H9 (cell line): ENCODE measurements at regions not wholly inside any gene's neighbourhood (a gene's known extent, or its start where the extent isn't known, plus 50 kb on each side); places are given as distances from the start of the nearest gene placed in this dataset.

Experiments
- DNase-seq: peaks from one replicate; pipeline ENCODE4 v3.0.0-alpha.2; 2017
- H2AFZ ChIP-seq: one replicate; pipeline ENCODE4 v1.6.1; 2013; ENCODE audit warnings: mild to moderate bottlenecking, low read length, control low read depth, moderate library complexity
- H2AK5ac ChIP-seq: 2 replicates; pipeline ENCODE4 v1.6.1; 2013; ENCODE audit warnings: low read length, control low read depth, mixed read lengths; ENCODE audit not compliant: insufficient read length
- H2BK120ac ChIP-seq: one replicate; pipeline ENCODE4 v1.6.1; 2013; ENCODE audit warnings: low read depth, mild to moderate bottlenecking, low read length, control low read depth, inconsistent platforms; ENCODE audit not compliant: poor library complexity, severe bottlenecking
- H2BK12ac ChIP-seq: 2 replicates; pipeline ENCODE4 v1.6.1; 2013; ENCODE audit warnings: low read length, control low read depth, mixed read lengths, low read depth; ENCODE audit not compliant: insufficient read length
- H2BK15ac ChIP-seq: 2 replicates; pipeline ENCODE4 v1.6.1; 2013; ENCODE audit warnings: low read depth, low read length, control low read depth
- H2BK20ac ChIP-seq: one replicate; pipeline ENCODE4 v1.6.1; 2013; ENCODE audit warnings: low read depth, mild to moderate bottlenecking, low read length, control low read depth, inconsistent platforms; ENCODE audit not compliant: poor library complexity, severe bottlenecking
- H2BK5ac ChIP-seq: 2 replicates; pipeline ENCODE4 v1.6.1; 2013; ENCODE audit warnings: low read length, control low read depth, mixed read lengths; ENCODE audit not compliant: insufficient read length
- H3K14ac ChIP-seq: 2 replicates; pipeline ENCODE4 v1.6.1; 2013; ENCODE audit warnings: low read length, control low read depth; ENCODE audit not compliant: insufficient read depth
- H3K18ac ChIP-seq: 2 replicates; pipeline ENCODE4 v1.6.1; 2013; ENCODE audit warnings: low read depth, mild to moderate bottlenecking, mixed read lengths, low read length, control low read depth; ENCODE audit not compliant: insufficient read length
- H3K23ac ChIP-seq: 2 replicates; pipeline ENCODE4 v1.6.1; 2013; ENCODE audit warnings: low read length, control low read depth, mixed read lengths, low read depth; ENCODE audit not compliant: insufficient read length
- H3K23me2 ChIP-seq: 2 replicates; pipeline ENCODE4 v1.6.1; 2013; ENCODE audit warnings: low read depth, mild to moderate bottlenecking, mixed read lengths, low read length, control low read depth; ENCODE audit not compliant: insufficient read length, poor library complexity, severe bottlenecking
- H3K27ac ChIP-seq: 2 replicates; pipeline ENCODE4 v1.5.1; 2013; ENCODE audit warnings: low read length, control low read depth, mixed read lengths, low read depth; ENCODE audit not compliant: insufficient read length
- H3K27me3 ChIP-seq: 2 replicates; pipeline ENCODE4 v1.6.1; 2013; ENCODE audit warnings: low read length, control low read depth, inconsistent platforms; ENCODE audit not compliant: insufficient read depth
- H3K4ac ChIP-seq: 2 replicates; pipeline ENCODE4 v1.6.1; 2013; ENCODE audit warnings: low read depth, mild to moderate bottlenecking, control low read depth, inconsistent platforms, low read length, moderate library complexity
- H3K4me1 ChIP-seq: 2 replicates; pipeline ENCODE4 v1.6.1; 2013; ENCODE audit warnings: low read length, control low read depth, inconsistent platforms; ENCODE audit not compliant: insufficient read depth
- H3K4me2 ChIP-seq: 2 replicates; pipeline ENCODE4 v1.6.1; 2013; ENCODE audit warnings: low read length, control low read depth, mixed read lengths; ENCODE audit not compliant: insufficient read length, insufficient read depth
- H3K56ac ChIP-seq: 2 replicates; pipeline ENCODE4 v1.6.1; 2013; ENCODE audit warnings: low read depth, mild to moderate bottlenecking, mixed read lengths, low read length, control low read depth; ENCODE audit not compliant: insufficient read length
- H3K79me1 ChIP-seq: 2 replicates; pipeline ENCODE4 v1.6.1; 2013; ENCODE audit warnings: low read depth, mild to moderate bottlenecking, moderate library complexity, low read length, control low read depth, inconsistent platforms; ENCODE audit not compliant: insufficient read depth, poor library complexity, severe bottlenecking
- H3K79me2 ChIP-seq: 2 replicates; pipeline ENCODE4 v1.6.1; 2013; ENCODE audit warnings: low read length, control low read depth, inconsistent platforms; ENCODE audit not compliant: insufficient read depth
- H3K9ac ChIP-seq: 2 replicates; pipeline ENCODE4 v1.6.1; 2013; ENCODE audit warnings: low read length, control low read depth, mixed read lengths; ENCODE audit not compliant: insufficient read length; ENCODE audit errors: extremely low read depth
- H3K9me3 ChIP-seq: one replicate; pipeline ENCODE4 v1.6.1; 2013; ENCODE audit warnings: low read depth, low read length, inconsistent platforms; ENCODE audit not compliant: control insufficient read depth
- H3T11ph ChIP-seq: one replicate; pipeline ENCODE4 v1.6.1; 2013; ENCODE audit warnings: mild to moderate bottlenecking, low read length, control low read depth, inconsistent platforms
- H4K20me1 ChIP-seq: one replicate; pipeline ENCODE4 v1.6.1; 2013; ENCODE audit not compliant: control insufficient read depth, insufficient read length, insufficient read depth
- H4K5ac ChIP-seq: 2 replicates; pipeline ENCODE4 v1.6.1; 2013; ENCODE audit warnings: low read depth, mild to moderate bottlenecking, mixed read lengths, low read length, control low read depth; ENCODE audit not compliant: insufficient read length
- H4K8ac ChIP-seq: replicated peaks from 2 replicates; pipeline ENCODE4 v1.6.1; 2013; ENCODE audit warnings: low read length, control low read depth, mixed read lengths, low read depth; ENCODE audit not compliant: insufficient read length
- H4K91ac ChIP-seq: 2 replicates; pipeline ENCODE4 v1.6.1; 2013; ENCODE audit warnings: low read depth, mild to moderate bottlenecking, moderate library complexity, mixed read lengths, low read length, control low read depth; ENCODE audit not compliant: insufficient read length
- H3K27ac Mint-ChIP-seq, 3 experiments: 2 replicates in 2 of 3; 3 replicates in 1 of 3; pipeline ENCODE4 v1.8.0; 2020 to 2021; ENCODE audit warnings: mixed read lengths in 3 of 3, mild to moderate bottlenecking in 1 of 3, moderate library complexity in 1 of 3
- H3K27me3 Mint-ChIP-seq: 2 replicates; pipeline ENCODE4 v1.8.0; 2021; ENCODE audit warnings: low read depth, mild to moderate bottlenecking, moderate library complexity, mixed read lengths
- H3K36me3 Mint-ChIP-seq, 3 experiments: 2 replicates in 2 of 3; 3 replicates in 1 of 3; pipeline ENCODE4 v1.8.0; 2020 to 2021; ENCODE audit warnings: low read depth in 3 of 3, mixed read lengths in 3 of 3; ENCODE audit not compliant: insufficient read depth in 1 of 3
- H3K4me1 Mint-ChIP-seq, 2 experiments: 2 replicates each; pipeline ENCODE4 v1.8.0; 2020; ENCODE audit warnings: mixed read lengths in 2 of 2
- H3K4me3 Mint-ChIP-seq, 2 experiments: 2 replicates in 1 of 2; 3 replicates in 1 of 2; pipeline ENCODE4 v1.8.0; 2020 to 2021; ENCODE audit warnings: mild to moderate bottlenecking in 2 of 2, mixed read lengths in 2 of 2, moderate library complexity in 1 of 2
- H3K9me3 Mint-ChIP-seq, 2 experiments: 2 replicates in 1 of 2; 3 replicates in 1 of 2; pipeline ENCODE4 v1.8.0; 2020; ENCODE audit warnings: mild to moderate bottlenecking in 2 of 2, mixed read lengths in 2 of 2, moderate library complexity in 1 of 2
- CTCF ChIP-seq: fragments of 200-600 bp; sonication (generic); conservative IDR thresholded peaks from 3 replicates; pipeline ENCODE4 v1.8.0; 2021; ENCODE audit warnings: antibody characterized with exemption, mild to moderate bottlenecking
- WGBS: extraction: QIAGEN DNeasy Blood & Tissue Kit; methylation state at CpG from one replicate; pipeline ENCODE4 v1.1.7; 2013; ENCODE audit warnings: missing lambda C conversion rate, low lambda C conversion rate, mixed read lengths; ENCODE audit not compliant: insufficient read length; ENCODE audit errors: extremely low coverage; 5-methylcytosine and 5-hydroxymethylcytosine counted together

- H2AFZ ChIP-seq, result no peak overlapping the region
Observed at GRCh38 chr14:85798856-85799255, 268.9 kb downstream of the FLRT2 start.

More at GRCh38 chr14:85798856-85799255, 268.9 kb downstream of the FLRT2 start:
- no peaks in the 10 kb centered on the region for H3K79me1 ChIP-seq
- TF ChIP-seq CTCF, result no peak
- no peak overlapping the region for H2BK12ac ChIP-seq
- no peaks in the 10 kb centered on the region for H3K27me3 Mint-ChIP-seq
- H3K18ac ChIP-seq, result no peak overlapping the region
- no peak overlapping the region for H2BK15ac ChIP-seq
- H3K4me2 ChIP-seq, result no peak overlapping the region
- no peaks in the 10 kb centered on the region for H3K79me2 ChIP-seq
- no peak overlapping the region for H3K27ac Mint-ChIP-seq
- no peaks in the 10 kb centered on the region for H3K27me3 ChIP-seq
- no peak overlapping the region for H3K27ac ChIP-seq
- H3K4me3 Mint-ChIP-seq, result no peak overlapping the region
- H4K5ac ChIP-seq, result no peak overlapping the region
- no peak overlapping the region for H2BK120ac ChIP-seq
- no peaks in the 10 kb centered on the region for H3K23me2 ChIP-seq
- no peak overlapping the region for H4K8ac ChIP-seq
- no peaks in the 10 kb centered on the region for H4K20me1 ChIP-seq
- H3K4me1 Mint-ChIP-seq, result no peaks in the 10 kb centered on the region
- no peak overlapping the region for H3K56ac ChIP-seq
- H3K9ac ChIP-seq, result no peak overlapping the region
- no peak overlapping the region for H3K4ac ChIP-seq
- no peak overlapping the region for H4K91ac ChIP-seq
- no peak overlapping the region for H2AK5ac ChIP-seq
- no peaks in the 10 kb centered on the region; a peak in 1 of 7 replicates for H3K36me3 Mint-ChIP-seq
- no peak overlapping the region for H2BK20ac ChIP-seq
- H3K4me1 ChIP-seq, result no peaks in the 10 kb centered on the region
- H3T11ph ChIP-seq, result no peak overlapping the region
- no CpG with 5 or more reads among the region's 5 CpGs for WGBS
- no peak overlapping the region for H3K14ac ChIP-seq
- no peak overlapping the region for H2BK5ac ChIP-seq
- peaks cover 1% of the 10 kb centered on the region in 2 experiments; a peak in 1 of 5 replicates for H3K9me3 Mint-ChIP-seq
- H3K9me3 ChIP-seq, result no peaks in the 10 kb centered on the region
- DNase-seq, result no peak
- H3K23ac ChIP-seq, result no peak overlapping the region
